ENCODE measurements at regions not wholly inside any gene's neighbourhood (a gene's known extent, or its start where the extent isn't known, plus 50 kb on each side); places are given as distances from the start of the nearest gene placed in this dataset.

- H3K4me1 ChIP-seq (ENCODE audit: control insufficient read depth in 1 of 2, insufficient read depth in 2 of 2, low read depth in 1 of 2, low read length in 1 of 2), result no peaks in the 10 kb centered on the region
- no peak overlapping the region for H3K4me2 ChIP-seq
- no peak overlapping the region for H3K4me3 ChIP-seq (ENCODE audit: low read depth in 2 of 2, low read length in 1 of 2)
- no peaks in the 10 kb centered on the region; the same call in 1 of the 2 replicates for H4K20me1 ChIP-seq (ENCODE audit: insufficient read depth)
- H3K27me3 ChIP-seq (ENCODE audit: insufficient read depth), result no peaks in the 10 kb centered on the region
- no peak overlapping the region for H3K9ac ChIP-seq
- DNase-seq, result no peak
- WGBS (ENCODE audit: low lambda C conversion rate), result 36% methylated on average over 3 of the region's 9 CpGs
- POLR2A ChIA-PET, result no interaction called here
- H3K9me2 ChIP-seq, result no peaks in the 10 kb centered on the region
- H2AFZ ChIP-seq (ENCODE audit: low read depth), result no peak overlapping the region
- no peaks in the 10 kb centered on the region for H3K9me3 ChIP-seq
- H3F3A ChIP-seq (replicated peaks; ENCODE audit: insufficient read depth), result no peaks in the 10 kb centered on the region
- no peak for TF ChIP-seq EZH2phosphoT487 (IDR thresholded peaks at IDR 0.05; ENCODE audit: borderline replicate concordance, low read depth)
- no peak for TF ChIP-seq TAF1 (IDR thresholded peaks at IDR 0.05; ENCODE audit: borderline replicate concordance, low read depth, low read length)
- no peak for TF ChIP-seq FOXM1 (IDR thresholded peaks at IDR 0.05; ENCODE audit: low read depth)
- TF ChIP-seq GABPA (IDR thresholded peaks at IDR 0.05; ENCODE audit: low read depth), result no peak
- TF ChIP-seq IRF3 (IDR thresholded peaks at IDR 0.05; ENCODE audit: low read depth, low read length), result no peak
- no peak for TF ChIP-seq CHD2 (IDR thresholded peaks at IDR 0.05; ENCODE audit: low read length, partially characterized antibody)
- TF ChIP-seq JUND (IDR thresholded peaks at IDR 0.05), result no peak
- TF ChIP-seq EP300 (IDR thresholded peaks at IDR 0.05; ENCODE audit: borderline replicate concordance in 1 of 2, low read depth in 1 of 2, low read length in 1 of 2), result no peak
- H3K36me3 ChIP-seq (replicated peaks in 1 of 2; ENCODE audit: control insufficient read depth in 1 of 2, insufficient read depth in 2 of 2, low read length in 1 of 2), result no peaks in the 10 kb centered on the region
- no peak overlapping the region for H3K27ac ChIP-seq (ENCODE audit: low read depth in 2 of 2, low read length in 1 of 2)
- H3K79me2 ChIP-seq (ENCODE audit: insufficient read depth), result no peaks in the 10 kb centered on the region
- CTCF ChIA-PET, result interaction anchor here (1.2 to 1.3 kb wide), 2 partner anchors 10 to 492 kb away, joined by 3 to 4 read pairs; no protein-coding TSS in a partner anchor
Measured at GRCh38 chr6:167475947-167476346, 151.1 kb downstream of the TTLL2 start.

GRCh38 chr6:167476844-167477595, 152.1 kb downstream of the TTLL2 start:
- no peak for DNase-seq
- no peaks in the 10 kb centered on the region for H3K36me3 ChIP-seq (replicated peaks in 1 of 2; ENCODE audit: control insufficient read depth in 1 of 2, insufficient read depth in 2 of 2, low read length in 1 of 2)
- H3K4me3 ChIP-seq (ENCODE audit: low read depth in 2 of 2, low read length in 1 of 2), result no peak overlapping the region
- no peaks in the 10 kb centered on the region for H3K9me3 ChIP-seq
- H3F3A ChIP-seq (replicated peaks; ENCODE audit: insufficient read depth), result no peaks in the 10 kb centered on the region
- TF ChIP-seq FOXM1 (IDR thresholded peaks at IDR 0.05; ENCODE audit: low read depth), result no peak
- no peak for TF ChIP-seq EP300 (IDR thresholded peaks at IDR 0.05; ENCODE audit: borderline replicate concordance in 1 of 2, low read depth in 1 of 2, low read length in 1 of 2)
- no peak for TF ChIP-seq IRF3 (IDR thresholded peaks at IDR 0.05; ENCODE audit: low read depth, low read length)
- CTCF ChIA-PET, result interaction anchor here (0.8 to 1.2 kb wide), 2 partner anchors 9 to 125 kb away, joined by 3 to 4 read pairs; no protein-coding TSS in a partner anchor
- POLR2A ChIA-PET, result no interaction called here
- H4K20me1 ChIP-seq (ENCODE audit: insufficient read depth), result no peaks in the 10 kb centered on the region; the same call in 1 of the 2 replicates
- 54% methylated on average over 16 of the region's 16 CpGs for WGBS (ENCODE audit: low lambda C conversion rate)
- no peak overlapping the region for H3K4me2 ChIP-seq
- no peaks in the 10 kb centered on the region for H3K4me1 ChIP-seq (ENCODE audit: control insufficient read depth in 1 of 2, insufficient read depth in 2 of 2, low read depth in 1 of 2, low read length in 1 of 2)
- H3K9me2 ChIP-seq, result no peaks in the 10 kb centered on the region
- H3K9ac ChIP-seq, result no peak overlapping the region
- H3K27me3 ChIP-seq (ENCODE audit: insufficient read depth), result no peaks in the 10 kb centered on the region
- H3K27ac ChIP-seq (ENCODE audit: low read depth in 2 of 2, low read length in 1 of 2), result no peak overlapping the region
- H2AFZ ChIP-seq (ENCODE audit: low read depth), result no peak overlapping the region
- no peaks in the 10 kb centered on the region for H3K79me2 ChIP-seq (ENCODE audit: insufficient read depth)

Measured in SK-N-SH (cell line).